A673 (cell line): ENCODE measurements at regions not wholly inside any gene's neighbourhood (a gene's known extent, or its start where the extent isn't known, plus 50 kb on each side); places are given as distances from the start of the nearest gene placed in this dataset.

Experiments
- BruUV-seq: library from RNA; stranded (reverse); fragments of 400-500 nt; replicated peaks from 2 replicates; lab custom pipeline; 2021; lab: Mats Ljungman, UMichigan
- CTCF ChIA-PET: fragments of 300-600 bp; sonication (Branson Sonifier 250); formaldehyde crosslinking; loops from one replicate; lab custom pipeline; 2022; ENCODE audit warnings: antibody characterized with exemption; lab: Charles Lee
- POLR2A ChIA-PET: fragments of 300-600 bp; sonication (Branson Sonifier 250); formaldehyde crosslinking; loops from one replicate; lab custom pipeline; 2022; ENCODE audit warnings: antibody characterized with exemption; ENCODE audit not compliant: low non-redundant PET; lab: Charles Lee
- DNase-seq: peaks from one replicate; pipeline ENCODE4 v3.0.0-alpha.2; 2015; ENCODE audit warnings: low spot score
- H3K27ac ChIP-seq: fragments of 200-600 bp; sonication (generic); 2 replicates; pipeline ENCODE4 v1.5.1; 2016; ENCODE audit warnings: mixed run types, low read depth, mild to moderate bottlenecking, mixed read lengths, antibody characterized with exemption, low read length; ENCODE audit not compliant: poor library complexity, severe bottlenecking
- H3K27me3 ChIP-seq: fragments of 200-600 bp; sonication (generic); replicated peaks from 2 replicates; pipeline ENCODE4 v1.6.1; 2017; ENCODE audit warnings: mixed run types, low read depth, mild to moderate bottlenecking, mixed read lengths, antibody characterized with exemption, low read length; ENCODE audit not compliant: insufficient read depth, poor library complexity
- H3K36me3 ChIP-seq: fragments of 200-600 bp; sonication (generic); 2 replicates; pipeline ENCODE4 v1.6.1; 2016; ENCODE audit warnings: mixed run types, mild to moderate bottlenecking, mixed read lengths, antibody characterized with exemption, low read length; ENCODE audit not compliant: insufficient read depth, poor library complexity, severe bottlenecking
- H3K4me1 ChIP-seq: fragments of 200-600 bp; sonication (generic); 2 replicates; pipeline ENCODE4 v1.6.1; 2017; ENCODE audit warnings: mixed run types, mild to moderate bottlenecking, mixed read lengths, antibody characterized with exemption, low read length; ENCODE audit not compliant: insufficient read depth, poor library complexity, severe bottlenecking
- H3K4me3 ChIP-seq: fragments of 200-600 bp; sonication (generic); 2 replicates; pipeline ENCODE4 v1.5.1; 2016; ENCODE audit warnings: low read depth, mixed run types, mild to moderate bottlenecking, mixed read lengths, low read length; ENCODE audit not compliant: poor library complexity, severe bottlenecking
- H3K9me3 ChIP-seq: fragments of 200-600 bp; sonication (generic); 2 replicates; pipeline ENCODE4 v1.6.1; 2016; ENCODE audit warnings: mixed run types, low read depth, mild to moderate bottlenecking, mixed read lengths, antibody characterized with exemption, low read length; ENCODE audit not compliant: poor library complexity, severe bottlenecking
- EZH2 ChIP-seq: fragments of 200-600 bp; sonication (generic); IDR thresholded peaks from 2 replicates; pipeline ENCODE4 v1.6.1; 2017; ENCODE audit warnings: borderline replicate concordance, low read depth, mild to moderate bottlenecking, mixed read lengths, antibody characterized with exemption, low read length; ENCODE audit not compliant: poor library complexity, severe bottlenecking
- intact Hi-C: fragments of 100-400 bp; cut with micrococcal nuclease; formaldehyde crosslinking; loops from one replicate; pipeline ENCODE4 v1.10.0; 2022; ENCODE audit not compliant: unreplicated experiment
- TF ChIP-seq, protein P1 (sequence below): fragments of 300-800, 200-600 bp; sonication (generic); conservative IDR thresholded peaks from 2 replicates; pipeline ENCODE4 v1.5.1; 2017; ENCODE audit warnings: low read depth, mild to moderate bottlenecking, antibody characterized with exemption, low read length, moderate library complexity, mixed read lengths

DNA sequence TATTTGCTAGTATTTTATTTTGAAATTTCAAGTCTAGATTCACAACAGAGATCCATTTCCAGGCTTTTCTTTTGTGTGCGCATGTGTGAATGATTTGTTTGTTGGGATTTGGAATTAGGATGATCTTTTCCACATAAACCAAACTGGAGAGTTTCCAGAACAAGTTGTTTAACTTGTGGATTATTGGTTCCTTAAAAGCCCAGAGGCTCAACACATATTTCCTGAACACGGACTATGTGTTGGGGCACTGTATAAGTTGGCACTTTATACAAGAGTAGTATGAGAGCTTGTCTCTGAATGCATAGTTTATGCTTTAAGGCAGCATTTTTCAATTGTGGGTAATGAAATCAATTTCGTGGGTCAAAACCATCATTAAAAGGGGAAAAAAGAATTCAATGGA, 67.3 kb upstream of the FUT8 start:
- ChIA-PET CTCF (no interaction called here), POLR2A (no interaction called here)
- Histone ChIP-seq H3K36me3 (no peaks in the 10 kb centered on the region), H3K9me3 (no peaks in the 10 kb centered on the region), H3K4me1 (no peaks in the 10 kb centered on the region), H3K27ac (no peak overlapping the region), H3K4me3 (no peak overlapping the region), H3K27me3 (no peaks in the 10 kb centered on the region)
- intact Hi-C loops = no loop called here
- no TSS peak for BruUV-seq
- no peak for DNase-seq
- no peak for TF ChIP-seq EZH2
- TF ChIP-seq, protein P1, sequence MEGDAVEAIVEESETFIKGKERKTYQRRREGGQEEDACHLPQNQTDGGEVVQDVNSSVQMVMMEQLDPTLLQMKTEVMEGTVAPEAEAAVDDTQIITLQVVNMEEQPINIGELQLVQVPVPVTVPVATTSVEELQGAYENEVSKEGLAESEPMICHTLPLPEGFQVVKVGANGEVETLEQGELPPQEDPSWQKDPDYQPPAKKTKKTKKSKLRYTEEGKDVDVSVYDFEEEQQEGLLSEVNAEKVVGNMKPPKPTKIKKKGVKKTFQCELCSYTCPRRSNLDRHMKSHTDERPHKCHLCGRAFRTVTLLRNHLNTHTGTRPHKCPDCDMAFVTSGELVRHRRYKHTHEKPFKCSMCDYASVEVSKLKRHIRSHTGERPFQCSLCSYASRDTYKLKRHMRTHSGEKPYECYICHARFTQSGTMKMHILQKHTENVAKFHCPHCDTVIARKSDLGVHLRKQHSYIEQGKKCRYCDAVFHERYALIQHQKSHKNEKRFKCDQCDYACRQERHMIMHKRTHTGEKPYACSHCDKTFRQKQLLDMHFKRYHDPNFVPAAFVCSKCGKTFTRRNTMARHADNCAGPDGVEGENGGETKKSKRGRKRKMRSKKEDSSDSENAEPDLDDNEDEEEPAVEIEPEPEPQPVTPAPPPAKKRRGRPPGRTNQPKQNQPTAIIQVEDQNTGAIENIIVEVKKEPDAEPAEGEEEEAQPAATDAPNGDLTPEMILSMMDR = no peak

DNA sequence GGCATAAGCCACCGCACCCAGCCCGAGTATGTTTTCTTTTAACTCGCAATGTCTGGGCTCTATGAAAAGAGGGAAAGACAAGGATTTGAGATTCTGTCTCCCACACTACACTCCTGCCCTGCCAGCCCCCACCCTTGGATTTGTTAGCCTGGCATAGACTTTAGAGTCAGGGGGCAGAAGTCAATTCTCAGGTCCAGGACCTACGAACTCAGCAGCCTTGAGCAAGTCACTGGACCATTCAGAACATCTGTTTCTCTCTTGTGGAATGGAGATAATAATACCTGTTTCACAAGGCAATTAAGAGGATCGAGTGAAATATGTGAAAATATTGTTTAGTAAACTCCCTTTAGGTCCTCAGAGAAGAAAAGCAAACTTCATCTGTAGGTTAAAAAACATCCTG, 66.1 kb upstream of the FUT8 start:
- ChIA-PET POLR2A (no interaction called here), CTCF (no interaction called here)
- Histone ChIP-seq H3K27me3 (no peaks in the 10 kb centered on the region), H3K36me3 (no peaks in the 10 kb centered on the region), H3K9me3 (no peaks in the 10 kb centered on the region), H3K4me1 (no peaks in the 10 kb centered on the region), H3K4me3 (no peak overlapping the region), H3K27ac (no peak overlapping the region)
- no peak for DNase-seq
- intact Hi-C loops = no loop called here
- no peak for TF ChIP-seq EZH2
- TF ChIP-seq, protein P1 = no peak
- BruUV-seq = no TSS peak

DNA sequence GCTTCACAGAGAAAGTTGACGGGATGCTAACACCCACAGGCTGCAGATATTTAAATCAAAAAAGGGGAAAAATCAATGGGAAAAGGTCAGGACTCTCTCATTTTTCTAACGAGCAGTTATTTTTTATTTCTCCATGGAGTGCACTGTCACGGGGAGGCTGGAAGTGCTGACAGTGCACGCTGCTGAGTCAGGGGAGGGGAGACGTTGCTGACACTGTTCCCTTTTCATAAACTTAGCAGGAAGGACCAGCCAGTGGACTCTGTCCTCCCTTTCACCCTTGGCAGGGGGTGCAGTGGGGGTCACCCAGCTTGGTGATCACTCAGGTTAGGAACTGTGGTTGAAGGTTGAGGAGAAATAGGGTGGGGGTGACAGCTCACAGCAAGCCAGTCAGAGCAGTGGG, 65.6 kb upstream of the FUT8 start:
- ChIA-PET CTCF (no interaction called here), POLR2A (no interaction called here)
- H3K36me3 ChIP-seq = no peaks in the 10 kb centered on the region
- TF ChIP-seq, protein P1 = no peak
- no peaks in the 10 kb centered on the region for H3K4me1 ChIP-seq
- intact Hi-C loops = no loop called here
- no peak for DNase-seq
- BruUV-seq = no TSS peak
- H3K9me3 ChIP-seq = no peaks in the 10 kb centered on the region
- H3K27me3 ChIP-seq = no peaks in the 10 kb centered on the region
- no peak overlapping the region for H3K27ac ChIP-seq
- H3K4me3 ChIP-seq = no peak overlapping the region
